ENCODE measurements at regions not wholly inside any gene's neighbourhood (a gene's known extent, or its start where the extent isn't known, plus 50 kb on each side); places are given as distances from the start of the nearest gene placed in this dataset.

DNA sequence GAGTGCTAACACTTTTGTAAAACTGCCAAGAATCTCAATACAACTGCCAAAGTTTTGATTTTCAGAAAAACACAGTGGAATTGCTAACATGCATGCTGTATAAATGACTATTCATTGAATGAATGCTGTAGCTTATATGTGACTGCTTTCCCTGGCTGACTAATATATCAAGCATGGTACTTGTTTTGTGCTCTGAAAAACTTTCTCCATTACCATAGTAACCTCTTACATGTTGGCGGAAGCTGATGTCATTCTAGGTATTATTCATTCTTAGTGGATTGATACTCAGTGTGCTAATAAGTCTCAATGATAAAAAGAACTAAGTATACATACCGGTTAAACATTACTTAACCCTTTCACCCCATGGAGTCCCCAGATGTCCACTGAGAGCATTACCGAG lies 166.1 kb upstream of the MYO16 start:
- Histone ChIP-seq H3K36me3 (ENCODE audit: control insufficient read depth in 1 of 2, insufficient read depth in 2 of 2, low read length in 2 of 2) (no peaks in the 10 kb centered on the region), H3K27me3 (ENCODE audit: insufficient read depth, low read length) (peaks cover 4% of the 10 kb centered on the region; the same call in 1 of the 2 replicates), H2AFZ (ENCODE audit: low read depth, low read length, poor library complexity, severe bottlenecking) (no peak overlapping the region), H3K9me2 (ENCODE audit: insufficient read depth) (no peaks in the 10 kb centered on the region), H3K9ac (ENCODE audit: low read length) (no peak overlapping the region), H3K4me2 (ENCODE audit: low read length) (no peak overlapping the region), H3K9me3 (ENCODE audit: control insufficient read depth in 1 of 2, insufficient read depth in 1 of 2, low read depth in 1 of 2, low read length in 2 of 2) (no peaks in the 10 kb centered on the region), H3K27ac (ENCODE audit: low read depth, low read length) (no peak overlapping the region), H3K4me3 (replicated peaks in 1 of 2; ENCODE audit: low read depth in 1 of 2, low read length in 2 of 2) (no peak overlapping the region), H4K20me1 (ENCODE audit: insufficient read depth) (no peaks in the 10 kb centered on the region), H3K79me2 (ENCODE audit: insufficient read depth, low read length) (no peaks in the 10 kb centered on the region), H3K4me1 (ENCODE audit: control insufficient read depth in 1 of 2, insufficient read depth in 2 of 2, low read length in 2 of 2) (no peaks in the 10 kb centered on the region)
- no TSS peak for BruUV-seq (replicated peaks)
- intact Hi-C loops (cut with micrococcal nuclease): no loop called here
- DNase-seq (ENCODE audit: low read depth, low spot score): no peak
- RAD21 ChIA-PET (ENCODE audit: low non-redundant PET in 1 of 2, low total read pairs in 2 of 2, uncharacterized antibody in 2 of 2, unreplicated experiment in 2 of 2): no interaction called here
- CTCF ChIA-PET: no interaction called here
- no peak for TF ChIP-seq CEBPB (IDR thresholded peaks at IDR 0.05; ENCODE audit: low read depth)
- ATAC-seq: no peak
- POLR2A ChIA-PET: no interaction called here

DNA sequence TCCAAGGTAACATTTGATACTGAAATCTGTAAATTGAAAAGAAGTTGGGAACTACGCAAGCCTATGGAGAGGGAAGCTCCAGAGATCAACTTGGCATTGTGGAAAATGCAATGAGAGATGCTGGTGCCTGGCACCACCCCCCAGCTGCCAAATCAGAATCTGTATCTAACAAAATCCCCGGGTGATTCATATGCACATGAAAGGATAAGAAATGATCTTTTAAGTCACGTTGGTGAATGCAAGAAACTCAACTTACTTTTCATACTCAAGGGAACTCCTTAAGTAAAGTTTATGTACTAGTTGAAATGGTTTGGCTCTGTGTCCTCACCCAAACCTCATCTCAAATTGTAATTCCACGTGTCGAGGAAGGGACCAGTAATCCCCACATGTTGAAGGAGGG lies 158.5 kb upstream of the MYO16 start:
- Histone ChIP-seq H3K36me3 (ENCODE audit: control insufficient read depth in 1 of 2, insufficient read depth in 2 of 2, low read length in 2 of 2) (no peaks in the 10 kb centered on the region), H2AFZ (ENCODE audit: low read depth, low read length, poor library complexity, severe bottlenecking) (no peak overlapping the region), H3K79me2 (ENCODE audit: insufficient read depth, low read length) (no peaks in the 10 kb centered on the region), H3K9me3 (ENCODE audit: control insufficient read depth in 1 of 2, insufficient read depth in 1 of 2, low read depth in 1 of 2, low read length in 2 of 2) (no peaks in the 10 kb centered on the region), H4K20me1 (ENCODE audit: insufficient read depth) (no peaks in the 10 kb centered on the region), H3K27ac (ENCODE audit: low read depth, low read length) (no peak overlapping the region), H3K9me2 (ENCODE audit: insufficient read depth) (no peaks in the 10 kb centered on the region), H3K4me1 (ENCODE audit: control insufficient read depth in 1 of 2, insufficient read depth in 2 of 2, low read length in 2 of 2) (no peaks in the 10 kb centered on the region), H3K4me2 (ENCODE audit: low read length) (no peak overlapping the region), H3K4me3 (replicated peaks in 1 of 2; ENCODE audit: low read depth in 1 of 2, low read length in 2 of 2) (no peak overlapping the region), H3K9ac (ENCODE audit: low read length) (no peak overlapping the region), H3K27me3 (ENCODE audit: insufficient read depth, low read length) (no peaks in the 10 kb centered on the region)
- DNase-seq (ENCODE audit: low read depth, low spot score): no peak
- CTCF ChIA-PET: no interaction called here
- TF ChIP-seq JUND (IDR thresholded peaks at IDR 0.05) (no peak), ELF1 (IDR thresholded peaks at IDR 0.05; ENCODE audit: borderline replicate concordance, low read depth) (no peak), EGR1 (IDR thresholded peaks at IDR 0.05; ENCODE audit: low read depth) (no peak), CBX3 (IDR thresholded peaks at IDR 0.05; ENCODE audit: low read depth) (no peak), FOSL1 (IDR thresholded peaks at IDR 0.05; ENCODE audit: low read depth) (no peak), YY1 (IDR thresholded peaks at IDR 0.05; ENCODE audit: extremely low read depth, insufficient replicate concordance, low read depth, low read length) (no peak), SIN3A (IDR thresholded peaks at IDR 0.05; ENCODE audit: low read depth) (no peak), EZH2phosphoT487 (IDR thresholded peaks at IDR 0.05; ENCODE audit: borderline replicate concordance) (no peak), CTCF (IDR thresholded peaks at IDR 0.05 in 2 of 3, conservative IDR thresholded peaks at IDR 0.05 in 1 of 3; ENCODE audit: borderline replicate concordance in 1 of 3, insufficient read depth in 1 of 3, low read depth in 2 of 3, low read length in 2 of 3) (no peak), SRF (IDR thresholded peaks at IDR 0.05; ENCODE audit: low read depth) (no peak), TCF7L2 (IDR thresholded peaks at IDR 0.05; ENCODE audit: borderline replicate concordance, extremely low read depth, insufficient read depth, insufficient read length) (no peak), POLR2AphosphoS5 (IDR thresholded peaks at IDR 0.05; ENCODE audit: low read depth, low read length) (no peak), ZFX (IDR thresholded peaks at IDR 0.05) (no peak), SP1 (IDR thresholded peaks at IDR 0.05; ENCODE audit: low read depth) (no peak), POLR2A (IDR thresholded peaks at IDR 0.05; ENCODE audit: borderline replicate concordance, extremely low read depth, insufficient read depth, insufficient read length) (no peak), RAD21 (IDR thresholded peaks at IDR 0.05; ENCODE audit: low read depth) (no peak)
- TF ChIP-seq, protein P1, sequence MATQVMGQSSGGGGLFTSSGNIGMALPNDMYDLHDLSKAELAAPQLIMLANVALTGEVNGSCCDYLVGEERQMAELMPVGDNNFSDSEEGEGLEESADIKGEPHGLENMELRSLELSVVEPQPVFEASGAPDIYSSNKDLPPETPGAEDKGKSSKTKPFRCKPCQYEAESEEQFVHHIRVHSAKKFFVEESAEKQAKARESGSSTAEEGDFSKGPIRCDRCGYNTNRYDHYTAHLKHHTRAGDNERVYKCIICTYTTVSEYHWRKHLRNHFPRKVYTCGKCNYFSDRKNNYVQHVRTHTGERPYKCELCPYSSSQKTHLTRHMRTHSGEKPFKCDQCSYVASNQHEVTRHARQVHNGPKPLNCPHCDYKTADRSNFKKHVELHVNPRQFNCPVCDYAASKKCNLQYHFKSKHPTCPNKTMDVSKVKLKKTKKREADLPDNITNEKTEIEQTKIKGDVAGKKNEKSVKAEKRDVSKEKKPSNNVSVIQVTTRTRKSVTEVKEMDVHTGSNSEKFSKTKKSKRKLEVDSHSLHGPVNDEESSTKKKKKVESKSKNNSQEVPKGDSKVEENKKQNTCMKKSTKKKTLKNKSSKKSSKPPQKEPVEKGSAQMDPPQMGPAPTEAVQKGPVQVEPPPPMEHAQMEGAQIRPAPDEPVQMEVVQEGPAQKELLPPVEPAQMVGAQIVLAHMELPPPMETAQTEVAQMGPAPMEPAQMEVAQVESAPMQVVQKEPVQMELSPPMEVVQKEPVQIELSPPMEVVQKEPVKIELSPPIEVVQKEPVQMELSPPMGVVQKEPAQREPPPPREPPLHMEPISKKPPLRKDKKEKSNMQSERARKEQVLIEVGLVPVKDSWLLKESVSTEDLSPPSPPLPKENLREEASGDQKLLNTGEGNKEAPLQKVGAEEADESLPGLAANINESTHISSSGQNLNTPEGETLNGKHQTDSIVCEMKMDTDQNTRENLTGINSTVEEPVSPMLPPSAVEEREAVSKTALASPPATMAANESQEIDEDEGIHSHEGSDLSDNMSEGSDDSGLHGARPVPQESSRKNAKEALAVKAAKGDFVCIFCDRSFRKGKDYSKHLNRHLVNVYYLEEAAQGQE (IDR thresholded peaks at IDR 0.05; ENCODE audit: low read depth): no peak
- TF ChIP-seq, protein P2, sequence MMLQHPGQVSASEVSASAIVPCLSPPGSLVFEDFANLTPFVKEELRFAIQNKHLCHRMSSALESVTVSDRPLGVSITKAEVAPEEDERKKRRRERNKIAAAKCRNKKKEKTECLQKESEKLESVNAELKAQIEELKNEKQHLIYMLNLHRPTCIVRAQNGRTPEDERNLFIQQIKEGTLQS (IDR thresholded peaks at IDR 0.05): no peak
- RAD21 ChIA-PET (ENCODE audit: low non-redundant PET in 1 of 2, low total read pairs in 2 of 2, uncharacterized antibody in 2 of 2, unreplicated experiment in 2 of 2): no interaction called here
- no peak for ATAC-seq
- no TSS peak for BruUV-seq (replicated peaks)
- POLR2A ChIA-PET: no interaction called here
- intact Hi-C loops (cut with micrococcal nuclease): no loop called here

Measured in HCT116 (cell line).